ENCODE measurements at regions not wholly inside any gene's neighbourhood (a gene's known extent, or its start where the extent isn't known, plus 50 kb on each side); places are given as distances from the start of the nearest gene placed in this dataset.

DNA sequence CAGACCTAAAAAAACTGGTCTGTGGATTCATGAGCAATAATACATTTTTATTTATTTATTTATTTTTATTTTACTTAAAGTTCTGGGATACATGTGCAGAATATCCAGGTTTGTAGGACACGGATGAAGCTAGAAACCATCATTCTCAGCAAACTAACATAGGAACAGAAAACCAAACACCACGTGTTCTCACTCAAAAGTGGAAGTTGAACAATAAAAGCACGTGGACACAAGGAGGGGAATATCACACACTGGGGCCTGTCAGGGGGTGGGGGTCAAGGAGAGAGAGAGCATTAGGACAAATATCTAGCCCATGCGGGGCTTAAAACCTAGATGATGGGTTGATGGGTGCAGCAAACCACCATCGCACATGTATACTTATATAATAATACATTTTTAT, 705.9 kb downstream of the RAB28 start:
- no peak for TF ChIP-seq ZNF175 (tag by site-specific recombination; IDR thresholded peaks at IDR 0.05)
- TF ChIP-seq, protein P1, sequence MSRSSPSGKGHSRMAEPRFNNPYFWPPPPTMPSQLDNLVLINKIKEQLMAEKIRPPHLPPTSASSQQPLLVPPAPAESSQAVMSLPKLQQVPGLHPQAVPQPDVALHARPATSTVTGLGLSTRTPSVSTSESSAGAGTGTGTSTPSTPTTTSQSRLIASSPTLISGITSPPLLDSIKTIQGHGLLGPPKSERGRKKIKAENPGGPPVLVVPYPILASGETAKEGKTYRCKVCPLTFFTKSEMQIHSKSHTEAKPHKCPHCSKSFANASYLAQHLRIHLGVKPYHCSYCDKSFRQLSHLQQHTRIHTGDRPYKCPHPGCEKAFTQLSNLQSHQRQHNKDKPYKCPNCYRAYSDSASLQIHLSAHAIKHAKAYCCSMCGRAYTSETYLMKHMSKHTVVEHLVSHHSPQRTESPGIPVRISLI (tag by site-specific recombination; IDR thresholded peaks at IDR 0.05), result no peak
- TF ChIP-seq ZNF776 (tag by site-specific recombination; IDR thresholded peaks at IDR 0.05; ENCODE audit: borderline replicate concordance), result no peak
- TF ChIP-seq ZNF501 (tag by site-specific recombination; IDR thresholded peaks at IDR 0.05), result no peak
